B cell (primary cell): ENCODE measurements at regions not wholly inside any gene's neighbourhood (a gene's known extent, or its start where the extent isn't known, plus 50 kb on each side); places are given as distances from the start of the nearest gene placed in this dataset.

Experiments used
- CTCF ChIP-seq: fragments of 200-600 bp; IDR thresholded peaks from one replicate; pipeline ENCODE4 v1.8.0; 2022; ENCODE audit warnings: antibody characterized with exemption, mild to moderate bottlenecking
- EZH2 ChIP-seq: IDR thresholded peaks from 2 replicates; pipeline ENCODE4 v1.6.1; 2012; ENCODE audit warnings: borderline replicate concordance, low read depth, mild to moderate bottlenecking, moderate library complexity, low read length; ENCODE audit not compliant: insufficient read depth, poor library complexity, severe bottlenecking

- TF ChIP-seq CTCF (no peak), EZH2 (no peak)
Measured at GRCh38 chr2:103738108-103738507, 976.3 kb downstream of the TMEM182 start.
